ENCODE measurements at regions not wholly inside any gene's neighbourhood (a gene's known extent, or its start where the extent isn't known, plus 50 kb on each side); places are given as distances from the start of the nearest gene placed in this dataset.

- TF ChIP-seq REST (IDR thresholded peaks at IDR 0.05) (no peak), ATOH8 (CRISPR knock-in tag; IDR thresholded peaks at IDR 0.05; ENCODE audit: low read depth) (no peak), CBX8 (IDR thresholded peaks at IDR 0.05) (no peak), RARB (CRISPR knock-in tag; IDR thresholded peaks at IDR 0.05) (no peak), HMGXB4 (CRISPR knock-in tag; IDR thresholded peaks at IDR 0.05; ENCODE audit: borderline replicate concordance) (no peak), CHD2 (IDR thresholded peaks at IDR 0.05; ENCODE audit: low read length, partially characterized antibody) (no peak), FOSB (CRISPR knock-in tag; IDR thresholded peaks at IDR 0.05) (no peak)
- WGBS (ENCODE audit: missing lambda C conversion rate), result 75% methylated on average over 9 of the region's 9 CpGs
- FAIRE-seq (no peak), ATAC-seq (no peak), DNase-seq (ENCODE audit: low read depth in 1 of 2, low spot score in 1 of 2) (no peak)
- Histone ChIP-seq H3K4me1 (no peaks in the 10 kb centered on the region), H3K9me3 (no peaks in the 10 kb centered on the region), H3K27ac (no peak overlapping the region), H3K4me2 (no peak overlapping the region), H3K4me3 (no peak overlapping the region)
- CTCF ChIA-PET, result no interaction called here
- POLR2A ChIA-PET, result no interaction called here
Measured at GRCh38 chr7:28239823-28240204, 59.2 kb upstream of the JAZF1 start.

GRCh38 chr7:28240481-28240880 lies 59.9 kb upstream of the JAZF1 start:
- ChIA-PET CTCF (interaction anchor here (0.6 kb wide), 1 partner anchor 32 kb away, joined by 3 read pairs; no protein-coding TSS in a partner anchor), POLR2A (no interaction called here)
- DNase-seq (ENCODE audit: low read depth in 1 of 2, low spot score in 1 of 2) (no peak), FAIRE-seq (no peak), ATAC-seq (no peak; a peak in 1 of 6 replicates)
- Histone ChIP-seq H3K9me3 (no peaks in the 10 kb centered on the region), H3K27ac (no peak overlapping the region), H3K4me2 (no peak overlapping the region), H3K4me3 (no peak overlapping the region), H3K4me1 (no peaks in the 10 kb centered on the region)
- WGBS (ENCODE audit: missing lambda C conversion rate), result 46% methylated on average over 5 of the region's 5 CpGs
- TF ChIP-seq RCOR1 (IDR thresholded peaks at IDR 0.05; ENCODE audit: low read depth, low read length) (no peak), SMC3 (IDR thresholded peaks at IDR 0.05) (no peak), CEBPB (IDR thresholded peaks at IDR 0.05) (no peak), EHF (CRISPR knock-in tag; IDR thresholded peaks at IDR 0.05) (no peak), POLR2A (IDR thresholded peaks at IDR 0.05; ENCODE audit: low read length) (no peak)

GRCh38 chr7:28243861-28244260 lies 63.3 kb upstream of the JAZF1 start:
- 51% methylated on average over 5 of the region's 5 CpGs for WGBS (ENCODE audit: missing lambda C conversion rate)
- ATAC-seq (no peak), DNase-seq (ENCODE audit: low read depth in 1 of 2, low spot score in 1 of 2) (no peak), FAIRE-seq (no peak)
- Histone ChIP-seq H3K27ac (no peak overlapping the region), H3K4me3 (no peak overlapping the region), H3K4me1 (no peaks in the 10 kb centered on the region), H3K9me3 (no peaks in the 10 kb centered on the region), H3K4me2 (no peak overlapping the region)
- TF ChIP-seq PHF8 (IDR thresholded peaks at IDR 0.05; ENCODE audit: borderline replicate concordance, low read depth) (no peak), MAFK (IDR thresholded peaks at IDR 0.05; ENCODE audit: partially characterized antibody) (no peak), USF2 (IDR thresholded peaks at IDR 0.05) (no peak), BCL3 (IDR thresholded peaks at IDR 0.05) (no peak), NFE2L2 (conservative IDR thresholded peaks at IDR 0.05; ENCODE audit: low read length) (no peak), E2F6 (IDR thresholded peaks at IDR 0.05; ENCODE audit: borderline replicate concordance, low read depth) (no peak), POLR2A (IDR thresholded peaks at IDR 0.05; ENCODE audit: low read length) (no peak), HDAC2 (IDR thresholded peaks at IDR 0.05) (no peak), KDM5A (IDR thresholded peaks at IDR 0.05) (no peak), FOXS1 (CRISPR knock-in tag; IDR thresholded peaks at IDR 0.05) (no peak), CBX8 (IDR thresholded peaks at IDR 0.05) (no peak), ELK1 (IDR thresholded peaks at IDR 0.05; ENCODE audit: low read depth, low read length) (no peak), HOXB5 (CRISPR knock-in tag; IDR thresholded peaks at IDR 0.05) (no peak), ZNF302 (CRISPR knock-in tag; IDR thresholded peaks at IDR 0.05) (no peak)
- CTCF ChIA-PET, result no interaction called here
- POLR2A ChIA-PET, result no interaction called here

All from A549 (cell line).